Renal cortical epithelial cell (primary cell): ENCODE measurements at regions not wholly inside any gene's neighbourhood (a gene's known extent, or its start where the extent isn't known, plus 50 kb on each side); places are given as distances from the start of the nearest gene placed in this dataset.
A peak's percentile ranks its signal among the peaks of the same experiment; 100 is the strongest.
"Not testable (repeated sequence)": the region's sequence is repeated elsewhere in the genome, so short reads cannot be mapped to it uniquely, and the experiment has no call there.

Experiments
- DNase-seq: peaks from one replicate; pipeline ENCODE4 v3.0.0-alpha.2; 2011; ENCODE audit warnings: low read depth

DNA sequence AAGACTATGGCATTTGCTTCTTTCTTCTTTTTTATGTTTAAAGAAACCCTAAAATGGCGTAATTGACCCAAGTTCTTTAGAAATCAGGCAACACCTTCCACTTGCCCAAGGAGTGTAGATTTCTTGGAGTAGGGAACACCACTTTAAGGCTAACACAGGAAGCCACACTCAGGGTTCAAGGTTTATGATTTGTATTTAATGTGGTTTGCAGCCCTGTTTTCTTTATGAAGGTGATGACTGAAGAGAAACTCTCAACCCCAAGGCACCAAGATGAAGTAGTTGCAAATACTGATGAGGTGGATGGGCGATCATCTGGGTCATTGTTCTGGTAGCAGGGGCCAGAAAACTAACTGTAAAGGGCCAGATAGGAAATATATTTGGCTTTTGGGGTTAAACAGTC, 101.1 kb downstream of the DLEU7 start:
- DNase-seq = no peak

- DNase-seq = peak; percentile 45
Observed at GRCh38 chr13:50742968-50743367, 100.5 kb downstream of the DLEU7 start.

DNA sequence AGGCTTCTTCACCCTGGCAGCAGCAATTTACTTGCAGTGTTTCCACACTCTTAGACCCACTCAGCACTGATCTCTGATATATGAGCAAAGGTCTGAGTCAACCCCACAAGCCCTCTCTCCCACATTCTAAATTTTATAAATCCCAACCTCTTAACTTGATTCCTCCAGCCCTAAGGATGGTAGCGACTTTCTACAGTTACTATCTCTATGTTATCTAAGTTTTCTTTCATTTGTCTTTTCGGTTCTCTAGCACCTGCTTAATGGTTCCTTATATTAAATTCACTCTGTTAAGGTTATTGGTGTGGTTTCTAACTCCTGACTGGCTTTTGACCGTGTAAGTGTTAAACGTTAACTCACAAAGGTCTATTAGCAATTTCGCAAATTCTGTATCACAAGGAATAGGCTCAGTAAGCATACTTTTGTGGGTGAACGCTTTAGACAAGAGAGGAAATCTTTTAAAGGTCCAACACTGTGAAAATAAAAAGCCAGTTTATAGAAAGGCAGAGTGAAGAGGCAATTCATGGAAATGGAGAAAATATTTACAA, 99.3 kb downstream of the DLEU7 start:
- peak; percentile 86 for DNase-seq

- DNase-seq = no peak
Observed at GRCh38 chr13:50745542-50746115, 97.9 kb downstream of the DLEU7 start.

DNA sequence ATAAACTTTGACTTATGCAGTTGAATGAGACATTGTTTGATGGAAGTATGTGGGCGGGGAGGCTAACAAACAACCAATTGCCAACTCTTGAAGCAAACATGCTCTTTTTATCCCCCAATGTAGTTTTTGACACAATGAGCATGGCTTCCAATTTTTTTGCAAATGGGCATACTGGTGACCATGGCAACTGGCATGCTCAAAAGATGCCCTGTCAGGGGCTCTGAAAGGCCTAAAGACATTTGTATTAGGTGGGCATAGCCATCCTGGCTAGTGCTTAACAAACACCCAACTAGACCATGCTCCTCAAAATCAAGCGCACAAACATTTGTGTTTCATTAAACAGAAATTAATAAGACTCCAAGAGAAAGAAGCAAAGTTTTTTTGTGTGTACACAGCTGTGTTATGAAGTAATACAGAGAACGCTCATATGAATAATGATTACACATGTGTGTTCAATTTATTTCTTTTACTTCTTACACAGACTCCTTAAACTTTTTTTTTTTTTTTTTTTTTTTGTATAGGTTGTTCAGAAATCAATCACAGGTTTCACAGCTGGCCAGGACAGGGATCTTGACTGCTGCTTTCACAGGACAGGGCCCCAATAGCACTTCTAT, 95.6 kb downstream of the DLEU7 start:
- no peak for DNase-seq

DNA sequence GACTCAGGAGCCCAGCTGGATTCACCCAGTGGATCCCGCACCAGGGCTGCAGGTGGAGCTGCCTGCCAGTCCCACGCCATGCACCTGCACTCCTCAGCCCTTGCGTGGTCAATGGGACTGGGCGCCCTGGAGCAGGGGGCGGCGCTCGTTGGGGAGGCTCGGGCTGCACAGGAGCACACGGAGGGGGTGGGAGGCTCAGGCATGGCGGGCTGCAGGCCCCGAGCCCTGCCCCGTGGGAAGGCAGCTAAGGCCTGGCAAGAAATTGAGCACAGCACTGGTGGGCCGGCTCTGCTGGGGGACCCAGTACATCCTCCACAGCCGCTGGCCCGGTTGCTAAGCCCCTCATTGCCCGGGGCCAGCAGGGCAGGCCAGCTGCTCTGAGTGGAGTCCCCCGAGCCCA, 90.3 kb downstream of the DLEU7 start:
- DNase-seq = not testable (repeated sequence)

- DNase-seq = peak; percentile 30
Observed at GRCh38 chr13:50755862-50756685, 87.4 kb downstream of the DLEU7 start.

GRCh38 chr13:50757008-50757407, 86.5 kb downstream of the DLEU7 start:
- DNase-seq = no peak

DNA sequence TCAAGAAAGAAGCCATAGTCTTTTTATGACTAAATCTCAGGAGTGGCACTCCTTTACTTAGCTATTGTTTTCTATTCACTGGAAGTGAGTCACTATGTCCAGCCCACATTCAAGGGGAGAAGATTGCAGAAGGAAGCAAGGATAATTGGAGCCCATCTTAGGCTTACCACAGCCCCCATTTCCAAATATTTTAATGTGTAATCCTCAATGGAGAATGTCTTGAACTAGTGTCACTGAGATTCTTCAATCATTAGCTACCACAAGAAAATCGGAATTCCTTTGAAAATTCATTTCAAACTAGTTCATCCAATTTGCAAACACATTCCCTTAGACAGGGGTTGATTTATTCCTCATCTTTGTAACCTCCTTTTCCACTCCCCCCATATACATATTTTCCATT, 84.7 kb downstream of the DLEU7 start:
- no peak for DNase-seq

DNA sequence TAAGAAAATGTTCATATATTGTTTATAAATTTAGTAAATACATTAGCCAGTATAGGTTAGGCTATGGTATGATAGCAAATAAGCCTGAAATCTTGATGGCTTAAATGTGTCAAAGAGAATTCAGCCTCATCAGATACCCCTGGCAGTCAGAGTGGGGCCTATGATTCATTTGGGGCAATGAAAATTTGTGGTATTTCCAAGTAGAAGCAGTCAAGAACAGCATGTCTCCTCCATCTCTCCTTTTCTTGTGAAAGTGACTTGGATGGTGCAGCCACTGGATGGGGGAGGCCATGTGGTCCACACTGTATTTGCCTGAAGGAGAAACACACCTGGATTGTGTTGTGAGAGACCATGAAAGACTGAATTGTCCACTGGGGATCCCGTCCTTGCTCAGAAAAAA, 82.7 kb downstream of the DLEU7 start:
- DNase-seq = peak; percentile 24

- no peak for DNase-seq
Observed at GRCh38 chr13:50761406-50761805, 82.1 kb downstream of the DLEU7 start.

DNA sequence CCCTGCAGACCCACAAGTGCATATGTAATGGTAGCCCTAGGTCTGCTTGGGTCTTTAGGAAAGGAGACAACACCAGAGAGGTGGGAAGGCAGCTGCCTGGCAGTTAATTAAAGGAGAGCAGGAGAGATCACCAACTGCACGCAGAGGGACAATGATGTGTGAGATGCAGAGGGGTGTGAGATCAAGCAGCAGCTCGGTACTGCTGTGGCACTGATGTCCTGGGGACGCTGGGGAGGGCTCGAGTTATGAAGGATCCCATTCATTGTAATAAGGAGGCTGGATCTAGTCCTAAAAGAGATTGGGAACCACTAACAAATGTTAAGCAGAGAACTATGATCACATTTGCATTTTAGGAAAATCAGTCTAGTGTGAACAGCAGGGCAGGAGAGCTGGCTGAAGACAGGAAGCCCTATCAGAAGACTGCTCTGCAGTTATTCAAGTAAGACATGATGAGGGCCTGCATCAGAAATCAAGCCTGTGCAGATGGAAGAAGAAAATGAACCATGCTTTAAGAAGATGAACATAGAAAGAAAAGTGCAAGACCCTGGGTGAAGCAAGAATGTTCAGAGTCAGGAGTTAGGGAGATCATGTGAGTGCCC, 80.4 kb downstream of the DLEU7 start:
- no peak for DNase-seq

DNA sequence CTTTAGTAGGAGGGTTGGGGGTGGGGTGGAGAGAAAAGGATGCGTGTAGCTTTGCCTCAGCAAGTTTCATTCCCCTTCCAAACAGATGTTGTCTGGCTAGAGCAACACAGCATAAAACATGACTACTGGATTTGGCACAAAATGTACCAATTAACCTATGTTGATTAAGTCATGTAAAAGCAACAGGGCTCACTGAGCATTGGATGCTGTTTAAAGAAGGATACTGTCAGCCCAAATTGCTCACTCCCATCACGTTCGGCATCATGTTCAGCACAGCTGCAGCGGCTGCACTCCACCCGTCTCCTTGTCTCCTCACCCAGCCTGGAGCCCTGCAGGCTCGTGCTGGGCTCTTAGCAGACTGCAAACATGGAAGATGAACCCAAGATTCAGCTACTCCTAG, 77.5 kb downstream of the DLEU7 start:
- DNase-seq = no peak

DNA sequence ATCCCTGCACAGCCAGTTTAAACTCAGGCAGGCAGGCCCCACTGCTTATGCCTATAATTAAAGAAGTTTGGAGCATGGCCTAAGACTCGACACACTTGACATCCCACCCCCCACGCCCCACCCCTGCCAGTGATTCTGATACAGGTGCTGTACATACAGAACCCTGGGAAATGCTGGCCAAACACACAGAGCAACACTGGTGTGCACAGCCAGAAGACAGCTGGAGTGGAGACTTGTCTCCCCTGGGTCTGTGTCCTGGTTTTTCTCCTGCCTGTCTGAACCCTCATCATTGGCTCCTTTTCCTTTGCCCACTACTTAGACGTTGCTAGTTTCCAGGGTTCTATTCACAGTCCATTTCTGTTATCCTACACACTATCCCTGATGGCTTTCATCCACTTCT, 76.8 kb downstream of the DLEU7 start:
- DNase-seq = no peak

GRCh38 chr13:50772881-50773280, 70.6 kb downstream of the DLEU7 start:
- DNase-seq = not testable (repeated sequence)
